ENCODE measurements at regions not wholly inside any gene's neighbourhood (a gene's known extent, or its start where the extent isn't known, plus 50 kb on each side); places are given as distances from the start of the nearest gene placed in this dataset.
"Not testable (repeated sequence)": the region's sequence is repeated elsewhere in the genome, so short reads cannot be mapped to it uniquely, and the experiment has no call there.

DNA sequence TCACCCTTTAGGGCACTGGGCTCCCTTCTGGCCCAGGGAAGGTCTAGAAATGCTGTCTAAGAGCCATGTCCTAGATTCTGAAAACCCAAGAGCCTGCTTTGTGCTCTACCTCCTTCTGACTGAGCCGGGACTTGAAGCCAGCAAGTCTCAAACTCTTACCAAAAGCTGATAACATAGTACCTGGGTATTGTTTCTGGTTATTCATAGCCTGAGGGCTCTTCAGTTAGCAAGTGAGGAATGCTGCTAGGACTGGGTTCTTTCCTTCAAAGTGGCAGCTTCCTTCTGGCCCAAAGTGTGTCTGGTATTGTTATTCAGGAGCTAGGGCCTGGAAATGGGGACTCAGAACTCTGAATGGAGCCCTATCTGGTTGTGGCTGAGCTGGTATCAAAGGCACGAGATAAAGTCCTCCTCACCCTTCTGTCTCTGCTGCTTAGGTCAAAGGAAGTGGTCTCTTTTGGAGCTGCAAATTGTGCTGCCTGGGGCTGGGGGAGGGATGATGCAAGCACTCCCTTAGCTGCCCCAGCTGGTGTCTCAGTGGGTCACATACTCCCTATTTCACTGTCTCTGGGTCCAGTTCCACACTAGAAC, 696.0 kb upstream of the CCDC179 start:
- in situ Hi-C loops (cut with HindIII; ENCODE audit: low pct_ligation_motif_present, low pct_unique_long_range_greater_than_20kb, low sequenced_read_pairs) = no loop called here
- DNase-seq = no peak

DNA sequence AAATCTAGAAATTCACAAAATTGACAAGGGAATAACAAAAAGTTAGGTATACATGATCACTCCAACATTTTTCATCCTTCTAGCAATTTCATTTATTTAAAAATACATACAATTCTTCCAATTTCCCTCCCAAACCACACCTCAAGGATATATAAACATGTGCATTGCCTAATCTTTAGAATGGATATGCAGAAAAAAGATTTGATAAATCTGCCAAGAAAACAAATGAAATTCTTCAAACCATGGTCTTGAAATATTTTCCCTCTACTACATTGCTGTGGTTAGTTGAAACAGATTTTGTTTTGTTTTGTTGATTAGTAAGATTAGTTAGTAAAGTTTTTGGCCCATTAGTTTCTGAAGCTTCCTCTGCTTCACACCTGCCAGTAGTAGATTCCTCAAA, 703.3 kb upstream of the CCDC179 start:
- DNase-seq = no peak
- in situ Hi-C loops (cut with HindIII; ENCODE audit: low pct_ligation_motif_present, low pct_unique_long_range_greater_than_20kb, low sequenced_read_pairs) = no loop called here

DNA sequence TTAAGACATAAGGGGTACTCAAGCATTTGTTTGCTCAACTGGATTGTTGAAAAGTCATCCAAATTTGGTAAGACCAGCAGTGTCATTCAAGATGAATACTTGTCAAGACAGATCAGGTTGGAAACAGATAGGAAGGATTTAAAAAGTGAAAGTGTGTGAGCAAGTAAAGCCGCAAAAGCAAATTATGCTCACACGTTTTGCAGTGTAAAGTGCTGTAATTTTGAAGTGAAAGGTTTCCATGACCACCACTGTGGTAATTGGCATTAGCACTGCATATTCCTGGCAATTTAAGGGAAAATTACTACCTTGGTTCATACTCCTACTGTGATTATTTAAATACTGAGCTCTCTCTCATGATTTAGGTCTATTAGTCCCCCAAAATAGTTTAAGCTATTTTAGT, 704.1 kb upstream of the CCDC179 start:
- DNase-seq = no peak
- in situ Hi-C loops (cut with HindIII; ENCODE audit: low pct_ligation_motif_present, low pct_unique_long_range_greater_than_20kb, low sequenced_read_pairs) = no loop called here

DNA sequence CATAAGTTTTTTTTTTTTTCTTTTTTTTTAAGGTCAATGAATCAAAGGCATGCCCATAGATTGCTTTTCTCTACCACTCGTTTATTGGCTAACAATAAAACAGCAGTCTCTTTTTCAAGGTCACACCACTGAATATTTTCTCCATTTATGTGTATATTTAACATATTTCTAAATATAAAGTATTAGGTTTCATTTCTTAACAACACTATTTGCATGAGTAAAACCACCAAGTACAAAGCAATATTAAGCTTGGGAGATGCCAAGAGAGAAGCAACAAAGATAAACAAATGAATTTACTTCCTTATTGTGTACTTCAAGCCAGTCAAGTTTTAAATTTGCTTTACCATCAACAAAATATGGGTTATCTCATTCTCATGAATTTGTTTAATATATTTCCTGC, 708.9 kb upstream of the CCDC179 start:
- in situ Hi-C loops (cut with HindIII; ENCODE audit: low pct_ligation_motif_present, low pct_unique_long_range_greater_than_20kb, low sequenced_read_pairs) = no loop called here
- no peak for DNase-seq

DNA sequence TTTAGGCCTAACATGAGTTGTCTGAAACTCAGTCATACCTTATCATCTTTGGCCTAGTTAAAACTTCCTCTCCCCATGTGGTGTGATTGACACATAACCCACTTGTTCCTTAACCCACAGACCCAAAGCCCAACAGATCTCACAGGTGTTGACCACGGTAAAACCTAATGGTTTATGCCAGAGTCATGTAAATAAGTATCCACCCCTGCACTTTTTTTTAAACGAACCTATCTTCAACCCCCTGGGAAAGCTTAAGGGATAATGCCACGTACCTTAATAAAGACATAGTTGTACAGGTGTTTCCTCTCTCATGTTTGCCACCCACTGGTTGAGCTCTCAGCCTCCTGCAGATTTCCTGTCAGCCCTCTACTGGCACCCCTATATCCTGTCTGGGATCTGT, 709.3 kb upstream of the CCDC179 start:
- in situ Hi-C loops (cut with HindIII; ENCODE audit: low pct_ligation_motif_present, low pct_unique_long_range_greater_than_20kb, low sequenced_read_pairs) = no loop called here

DNA sequence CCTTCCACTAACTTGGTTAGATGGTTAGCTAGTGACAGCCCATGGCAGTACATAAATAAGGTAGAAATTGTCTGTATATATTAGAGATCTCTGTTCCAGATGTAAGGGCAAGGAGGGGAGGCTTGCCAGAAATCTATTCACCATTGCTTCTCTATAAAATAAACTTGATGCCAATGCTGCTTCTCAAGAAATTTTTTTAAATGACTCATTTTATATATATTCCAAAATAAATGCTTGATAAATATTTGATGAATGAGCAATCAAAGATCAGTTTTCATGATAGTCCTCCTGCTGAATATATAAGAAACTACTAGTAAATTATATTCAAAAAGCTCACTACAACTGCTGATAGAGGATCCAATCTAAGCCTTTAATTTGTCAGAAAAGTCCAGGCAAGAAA, 710.6 kb upstream of the CCDC179 start:
- in situ Hi-C loops (cut with HindIII; ENCODE audit: low pct_ligation_motif_present, low pct_unique_long_range_greater_than_20kb, low sequenced_read_pairs) = no loop called here
- no peak for DNase-seq

More for the DNA sequence above, 709.3 kb upstream of the CCDC179 start:
- no peak for DNase-seq

DNA sequence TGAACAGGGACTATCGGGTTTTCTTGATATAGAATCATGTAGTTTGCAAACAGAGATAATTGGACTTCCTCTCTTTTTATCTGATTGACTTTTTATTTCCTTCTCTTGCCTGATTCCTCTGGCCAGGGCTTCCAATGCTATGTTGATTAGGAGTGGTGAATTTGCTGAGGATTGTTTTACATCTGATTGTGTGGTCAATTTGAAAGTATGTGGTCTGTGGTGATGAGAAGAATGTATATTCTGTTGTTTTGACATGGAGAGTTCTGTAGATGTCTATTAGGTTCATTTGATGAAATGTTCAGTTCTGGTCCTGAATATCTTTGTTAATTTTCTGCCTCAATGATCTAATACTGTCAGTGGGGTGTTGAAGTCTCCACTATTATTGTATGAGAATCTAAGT, 713.2 kb upstream of the CCDC179 start:
- in situ Hi-C loops (cut with HindIII; ENCODE audit: low pct_ligation_motif_present, low pct_unique_long_range_greater_than_20kb, low sequenced_read_pairs) = no loop called here
- no peak for DNase-seq

DNA sequence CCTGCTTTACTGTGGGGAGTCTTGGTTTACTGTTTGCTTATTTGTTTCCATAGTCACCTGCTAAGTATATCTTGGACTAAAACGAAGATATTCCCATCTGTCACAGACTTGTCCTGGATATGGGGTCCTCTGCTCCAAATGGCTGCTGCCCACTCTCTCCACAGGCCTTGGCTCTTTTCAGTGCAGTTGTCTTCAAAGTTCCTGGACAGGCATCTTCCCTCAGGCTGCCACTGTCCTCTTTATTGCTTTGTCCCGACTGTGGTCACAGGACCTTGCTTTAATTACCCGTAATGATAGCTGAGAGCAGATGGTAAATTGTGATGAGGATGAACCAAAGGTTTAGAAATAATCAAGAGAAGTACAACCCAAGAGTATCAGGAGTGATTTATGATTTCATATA, 713.9 kb upstream of the CCDC179 start:
- in situ Hi-C loops (cut with HindIII; ENCODE audit: low pct_ligation_motif_present, low pct_unique_long_range_greater_than_20kb, low sequenced_read_pairs) = no loop called here
- no peak for DNase-seq

DNA sequence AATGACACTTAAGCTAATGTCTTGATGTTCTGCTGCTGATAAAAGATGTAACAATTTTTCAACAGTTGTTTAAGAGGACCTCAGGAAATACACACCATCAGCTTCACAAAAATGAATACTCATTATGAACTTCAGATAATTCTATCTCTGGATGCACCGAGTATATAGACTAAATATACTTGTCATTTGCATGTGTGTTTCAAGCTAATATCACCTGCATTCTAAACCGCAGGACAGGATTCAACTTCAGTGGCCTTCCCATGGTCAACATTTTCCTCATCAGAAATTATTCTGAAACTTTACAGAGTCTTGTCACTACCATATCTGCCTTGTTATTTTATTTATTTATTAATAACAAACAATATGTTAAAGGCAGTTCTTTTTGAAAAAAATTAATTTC, 717.0 kb upstream of the CCDC179 start:
- no peak for DNase-seq
- in situ Hi-C loops (cut with HindIII; ENCODE audit: low pct_ligation_motif_present, low pct_unique_long_range_greater_than_20kb, low sequenced_read_pairs) = no loop called here

DNA sequence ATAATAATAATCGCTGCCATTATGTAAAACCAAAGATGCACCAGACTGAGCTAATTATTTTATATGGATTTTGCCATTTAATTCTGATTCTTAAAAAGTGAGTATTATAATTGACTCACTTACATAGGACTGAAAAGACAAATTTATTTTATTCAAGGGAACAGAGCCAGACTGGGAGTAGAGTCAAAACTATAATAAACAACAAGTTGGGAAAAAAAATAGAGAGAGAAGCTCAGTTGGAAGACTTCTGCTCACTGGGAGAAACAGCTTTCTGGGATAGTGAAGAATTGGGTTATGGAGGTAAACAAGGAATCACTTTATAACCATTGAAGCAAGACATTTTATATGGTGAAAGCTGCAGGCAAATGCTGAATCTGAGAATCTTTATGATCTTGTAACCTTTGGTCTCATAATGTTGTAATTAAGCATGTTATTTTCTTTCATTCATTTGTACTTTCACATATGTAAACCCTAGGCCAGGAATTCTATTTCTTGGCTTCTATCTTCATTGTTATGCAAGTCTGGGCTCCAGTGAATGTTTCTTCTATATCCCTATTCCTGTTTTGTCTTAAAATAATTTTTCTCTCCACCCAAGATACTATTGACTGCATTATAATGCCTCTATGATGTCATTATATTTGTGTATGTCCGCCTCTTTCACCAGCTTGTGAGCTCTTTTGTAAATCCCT, 725.3 kb upstream of the CCDC179 start:
- in situ Hi-C loops (cut with HindIII; ENCODE audit: low pct_ligation_motif_present, low pct_unique_long_range_greater_than_20kb, low sequenced_read_pairs) = no loop called here
- DNase-seq = no peak

DNA sequence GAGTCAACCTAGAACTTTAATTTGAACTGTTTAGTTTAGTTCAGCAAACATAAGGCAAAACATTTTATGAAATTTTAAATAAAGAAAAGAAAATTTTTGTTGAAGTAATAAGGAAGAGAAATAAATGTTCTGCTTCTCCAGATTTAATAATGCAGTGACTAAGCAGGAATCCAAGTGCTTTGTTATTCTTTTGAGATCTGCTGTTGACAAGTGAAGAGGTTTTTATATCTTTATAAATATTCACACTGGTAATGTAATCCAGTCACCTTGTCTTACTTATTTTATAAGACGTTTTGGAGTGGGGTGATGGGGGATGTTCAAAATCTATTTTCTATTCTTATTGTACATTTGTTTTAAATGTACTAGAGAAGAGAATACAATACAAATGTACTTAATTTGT, 725.9 kb upstream of the CCDC179 start:
- in situ Hi-C loops (cut with HindIII; ENCODE audit: low pct_ligation_motif_present, low pct_unique_long_range_greater_than_20kb, low sequenced_read_pairs) = no loop called here

DNA sequence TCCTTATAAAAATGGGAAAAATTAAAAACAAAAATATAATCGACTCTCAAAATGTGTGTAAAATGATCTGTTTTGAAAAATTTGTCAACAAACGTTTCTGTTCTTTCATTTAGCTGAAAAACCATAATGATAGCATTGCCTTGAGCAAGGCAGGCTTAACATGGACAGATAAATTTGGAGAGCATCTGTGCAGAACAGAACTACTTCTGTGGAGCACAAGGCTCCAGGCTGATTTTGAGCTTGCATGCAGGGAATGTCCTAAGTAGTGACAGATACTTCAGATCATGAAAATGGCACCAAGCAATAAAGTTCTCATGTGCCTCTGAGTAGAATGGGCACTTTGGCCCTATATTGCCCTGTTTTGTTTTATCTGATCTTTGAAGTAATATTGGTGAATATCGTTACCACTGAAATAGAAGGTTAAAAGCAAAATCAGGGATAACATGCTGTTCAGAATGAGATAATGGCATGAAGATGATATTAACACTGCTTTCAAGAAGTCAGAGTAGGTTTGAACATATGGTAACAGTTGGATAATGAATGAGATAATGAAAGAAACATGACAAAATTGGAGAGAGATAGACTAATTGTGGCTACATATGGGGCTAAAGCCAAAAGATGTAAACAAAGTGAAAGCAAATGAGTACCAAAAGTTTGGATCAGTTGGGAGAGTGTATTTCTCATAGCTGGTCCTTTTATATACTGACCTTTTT, 730.5 kb upstream of the CCDC179 start:
- no peak for DNase-seq
- in situ Hi-C loops (cut with HindIII; ENCODE audit: low pct_ligation_motif_present, low pct_unique_long_range_greater_than_20kb, low sequenced_read_pairs) = no loop called here

More for the DNA sequence above, 725.9 kb upstream of the CCDC179 start:
- DNase-seq = no peak

DNA sequence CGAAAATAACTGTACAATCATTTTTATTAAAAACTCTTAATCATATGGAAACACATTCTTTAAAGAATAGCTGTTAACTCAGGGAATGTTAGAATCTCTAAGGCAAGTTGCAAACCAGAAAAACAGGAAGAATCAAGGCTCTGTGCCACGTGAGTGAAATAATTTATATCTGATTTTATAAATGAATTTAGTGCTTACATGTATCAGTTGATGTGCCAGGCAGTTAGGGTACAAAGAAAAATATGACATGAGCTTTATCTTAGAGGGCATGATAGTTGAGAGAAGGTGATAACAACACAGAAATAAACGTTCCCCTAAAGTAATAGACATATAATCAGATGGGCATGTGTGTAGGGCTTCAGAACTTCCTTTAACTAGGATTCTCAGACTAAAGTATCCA, 734.5 kb upstream of the CCDC179 start:
- in situ Hi-C loops (cut with HindIII; ENCODE audit: low pct_ligation_motif_present, low pct_unique_long_range_greater_than_20kb, low sequenced_read_pairs) = no loop called here
- no peak for DNase-seq

DNA sequence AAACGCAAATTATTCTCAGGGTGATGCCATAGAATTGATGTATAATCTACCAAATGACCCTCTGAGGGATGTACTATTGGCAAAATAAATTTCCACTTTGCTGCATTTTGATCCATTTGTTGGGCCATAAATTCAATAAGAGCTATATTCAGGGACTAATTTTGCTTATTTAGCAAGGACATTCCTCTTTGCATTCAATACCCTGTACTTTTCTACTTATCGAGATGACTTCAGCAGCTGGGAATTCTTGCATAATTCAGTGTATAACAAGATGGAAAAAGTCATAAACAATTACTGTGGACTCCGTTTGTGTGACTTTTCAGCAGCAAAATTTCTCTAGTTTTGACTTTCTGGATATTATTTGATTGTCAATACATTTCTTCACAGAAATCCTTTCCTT, 744.7 kb upstream of the CCDC179 start:
- no peak for DNase-seq
- in situ Hi-C loops (cut with HindIII; ENCODE audit: low pct_ligation_motif_present, low pct_unique_long_range_greater_than_20kb, low sequenced_read_pairs) = no loop called here

DNA sequence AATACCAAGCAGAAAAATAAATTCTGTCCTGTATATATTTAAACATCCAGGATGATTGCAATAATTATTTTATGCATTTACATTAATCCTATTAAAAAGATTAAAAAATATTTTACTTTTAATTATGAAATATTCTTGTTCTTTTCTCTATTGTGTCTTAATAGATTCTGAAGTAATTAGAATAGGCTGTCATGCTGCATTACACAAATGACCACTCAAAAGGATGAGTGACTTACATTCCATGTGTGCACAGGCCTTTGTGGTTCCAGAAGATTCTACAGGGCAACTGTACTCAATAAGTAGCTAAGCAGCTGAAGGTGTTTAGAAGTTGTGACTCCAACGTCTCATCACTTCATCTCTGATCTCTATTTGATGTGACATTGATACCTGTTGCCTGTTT, 745.9 kb upstream of the CCDC179 start:
- in situ Hi-C loops (cut with HindIII; ENCODE audit: low pct_ligation_motif_present, low pct_unique_long_range_greater_than_20kb, low sequenced_read_pairs) = no loop called here
- DNase-seq = no peak

DNA sequence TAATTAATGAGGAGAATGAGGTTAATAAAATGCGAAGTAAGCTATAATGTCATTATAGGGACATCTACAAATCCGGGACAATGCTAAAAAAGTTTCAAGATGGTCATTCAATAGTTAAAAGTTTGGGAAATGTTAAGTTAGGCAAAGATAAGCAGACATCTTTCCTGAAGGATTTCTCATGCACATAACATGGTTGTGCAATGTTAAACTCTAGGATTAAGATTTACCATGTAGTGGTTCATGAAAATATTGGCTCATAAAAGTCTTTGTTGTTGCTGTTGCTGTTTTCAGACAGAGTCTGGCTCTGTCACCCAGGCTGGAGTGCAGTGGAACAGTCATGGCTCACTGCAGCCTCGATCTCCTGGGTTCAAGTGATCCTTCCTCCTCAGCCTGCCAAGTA, 751.5 kb upstream of the CCDC179 start:
- in situ Hi-C loops (cut with HindIII; ENCODE audit: low pct_ligation_motif_present, low pct_unique_long_range_greater_than_20kb, low sequenced_read_pairs) = no loop called here
- no peak for DNase-seq

DNA sequence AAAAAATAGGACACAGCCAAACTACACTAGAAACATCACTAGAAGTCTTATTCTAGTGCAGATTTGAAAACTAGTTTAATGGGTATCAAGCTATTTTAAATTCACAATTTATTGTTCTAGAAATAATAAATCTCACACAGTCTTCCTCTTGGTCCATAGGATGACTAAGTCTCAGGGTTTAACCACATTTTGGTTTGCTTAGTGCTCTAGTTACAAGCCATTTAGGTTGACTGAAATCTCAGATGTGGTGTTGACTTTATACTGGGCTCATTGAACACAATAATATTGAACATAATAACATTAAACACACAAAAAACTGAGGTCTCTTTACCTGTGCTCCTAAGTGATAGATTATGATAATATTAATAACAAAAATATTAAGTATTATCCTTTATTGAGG, 760.3 kb upstream of the CCDC179 start:
- in situ Hi-C loops (cut with HindIII; ENCODE audit: low pct_ligation_motif_present, low pct_unique_long_range_greater_than_20kb, low sequenced_read_pairs) = no loop called here
- no peak for DNase-seq

DNA sequence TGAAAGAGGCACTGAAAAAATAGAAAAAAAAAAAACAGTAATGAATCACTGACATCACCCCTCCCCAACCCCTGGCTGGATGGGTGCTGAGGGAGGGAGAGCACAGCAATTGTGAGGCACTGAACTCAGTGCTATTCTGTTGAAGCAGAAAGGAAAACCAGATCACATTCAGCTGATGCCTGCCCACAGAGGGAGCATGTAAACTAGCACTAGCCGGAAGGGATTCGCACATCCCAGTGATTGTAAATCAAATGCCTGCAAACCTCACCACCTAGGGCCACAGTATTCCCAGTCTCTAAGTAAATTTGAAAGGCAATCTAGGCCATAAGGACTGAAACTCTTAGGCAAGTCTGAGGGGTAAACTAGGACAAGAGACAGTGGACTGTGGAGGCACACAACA, 772.0 kb upstream of the CCDC179 start:
- DNase-seq = no peak
- in situ Hi-C loops (cut with HindIII; ENCODE audit: low pct_ligation_motif_present, low pct_unique_long_range_greater_than_20kb, low sequenced_read_pairs) = no loop called here

DNA sequence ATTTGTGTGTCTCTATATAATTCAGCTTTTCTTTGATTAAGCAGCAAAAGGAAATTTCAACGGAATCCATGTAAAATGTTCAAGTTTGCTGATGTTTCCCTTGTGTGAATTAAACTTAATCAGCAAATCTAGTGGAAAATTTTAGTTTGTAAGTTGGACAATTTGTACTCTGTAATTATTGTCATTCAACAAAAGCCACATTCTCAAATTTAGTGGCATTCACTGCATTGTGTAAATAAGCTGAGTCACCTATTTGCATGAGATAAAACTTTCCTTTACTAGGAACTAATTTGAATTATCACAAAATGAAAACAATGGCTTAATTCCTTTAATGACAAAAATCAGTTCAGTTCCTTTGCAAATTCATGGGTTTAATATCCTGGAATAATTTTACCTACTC, 784.2 kb upstream of the CCDC179 start:
- in situ Hi-C loops (cut with HindIII; ENCODE audit: low pct_ligation_motif_present, low pct_unique_long_range_greater_than_20kb, low sequenced_read_pairs) = no loop called here
- DNase-seq = no peak

DNA sequence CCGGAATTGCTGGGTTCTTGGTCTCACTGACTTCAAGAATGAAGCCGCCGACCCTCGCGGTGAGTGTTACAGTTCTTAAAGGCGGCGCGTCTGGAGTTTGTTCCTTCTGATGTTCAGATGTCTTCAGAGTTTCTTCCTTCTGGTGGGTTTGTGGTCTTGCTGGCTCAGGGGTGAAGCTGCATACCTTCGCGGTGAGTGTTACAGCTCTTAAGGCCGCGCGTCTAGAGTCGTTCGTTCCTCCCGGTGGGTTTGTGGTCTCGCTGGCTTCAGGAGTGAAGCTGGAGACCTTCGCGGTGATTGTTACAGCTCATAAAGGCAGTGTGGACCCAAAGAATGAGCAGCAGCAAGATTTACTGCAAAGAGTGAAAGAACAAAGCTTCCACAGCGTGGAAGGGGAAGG, 792.1 kb upstream of the CCDC179 start:
- in situ Hi-C loops (cut with HindIII; ENCODE audit: low pct_ligation_motif_present, low pct_unique_long_range_greater_than_20kb, low sequenced_read_pairs); DNase-seq: not testable (repeated sequence)

Data from ACHN (cell line).